ENCODE measurements at regions not wholly inside any gene's neighbourhood (a gene's known extent, or its start where the extent isn't known, plus 50 kb on each side); places are given as distances from the start of the nearest gene placed in this dataset.
"Not testable (repeated sequence)": the region's sequence is repeated elsewhere in the genome, so short reads cannot be mapped to it uniquely, and the experiment has no call there.

- peak; percentile 32 to 66 for DNase-seq
Observed at GRCh38 chr3:27661797-27662196, 60.3 kb downstream of the EOMES start.

DNA sequence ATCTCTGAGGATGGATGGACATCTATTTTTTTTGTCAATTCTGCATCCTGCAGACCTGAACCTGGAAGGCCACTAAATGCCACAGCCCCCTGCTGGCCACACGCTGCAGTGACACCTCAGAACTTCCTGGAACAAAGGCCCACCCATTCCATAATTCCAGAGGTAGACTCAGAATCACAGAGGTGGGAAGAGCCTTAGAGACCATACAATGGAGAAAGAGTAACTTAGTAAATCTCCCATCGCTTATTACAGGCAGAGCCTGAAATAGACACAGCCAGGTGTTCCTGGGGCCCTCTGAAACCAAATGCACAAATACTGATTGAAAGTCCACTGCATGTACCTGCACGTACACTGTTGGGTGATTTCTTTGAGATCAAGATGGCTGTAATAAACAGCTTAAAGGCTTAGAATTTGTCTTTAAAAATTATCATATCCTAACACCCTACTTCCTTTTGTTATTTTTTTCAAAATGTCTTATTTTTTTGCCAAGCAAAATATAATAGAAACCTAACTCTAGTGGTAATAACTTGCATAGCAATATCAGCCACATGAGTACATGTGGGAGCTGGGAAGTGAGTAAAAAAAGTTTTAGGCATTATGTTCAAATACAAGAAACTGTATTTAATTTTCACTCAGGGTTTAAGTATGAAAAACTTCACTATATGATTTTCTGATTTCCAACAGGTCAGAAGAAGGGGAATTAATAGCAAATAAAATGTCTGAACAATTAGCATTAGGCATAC, 62.7 kb downstream of the EOMES start:
- peak; percentile 40 to 69 for DNase-seq

- DNase-seq, result no peak
Observed at GRCh38 chr3:27658741-27659140, 63.4 kb downstream of the EOMES start.

DNA sequence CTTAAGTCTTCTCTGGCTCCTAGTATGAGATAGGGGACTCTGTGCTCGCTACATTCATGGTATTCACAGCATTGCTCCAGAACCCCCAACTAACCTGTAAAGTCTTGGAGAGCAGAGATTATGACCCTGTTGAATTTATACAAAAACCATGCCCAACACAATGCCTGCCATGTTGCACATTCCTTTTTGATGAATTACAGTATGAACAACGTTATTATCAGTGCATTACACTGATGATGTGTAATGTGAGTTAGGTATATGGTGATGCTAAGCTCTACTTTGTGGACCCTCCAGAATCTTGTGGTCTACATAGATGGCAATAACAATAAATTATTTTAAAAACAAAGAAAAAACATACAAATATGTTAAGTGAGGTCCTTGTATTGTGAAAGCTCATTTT, 64.3 kb downstream of the EOMES start:
- DNase-seq, result no peak

GRCh38 chr3:27657404-27657803, 64.7 kb downstream of the EOMES start:
- no peak for DNase-seq

DNA sequence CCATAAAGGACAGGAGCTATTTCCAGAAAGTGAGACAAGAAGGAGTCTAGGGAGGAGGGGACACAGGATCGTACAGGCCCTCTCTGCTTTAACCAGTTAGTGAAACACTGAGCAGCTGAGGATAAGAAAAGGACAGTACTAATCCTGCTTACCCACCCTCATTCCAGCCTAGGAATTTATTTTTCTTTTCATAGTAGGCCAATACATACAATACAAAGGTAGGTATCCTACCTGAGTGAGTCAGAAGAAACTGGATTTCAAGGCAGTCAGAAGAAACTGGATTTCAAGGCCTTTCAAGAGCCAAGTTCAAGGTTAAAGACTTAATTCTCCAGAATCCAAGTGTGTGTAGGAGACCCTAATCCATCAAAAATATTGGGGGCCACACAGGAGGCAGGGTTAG, 65.3 kb downstream of the EOMES start:
- DNase-seq, result no peak

DNA sequence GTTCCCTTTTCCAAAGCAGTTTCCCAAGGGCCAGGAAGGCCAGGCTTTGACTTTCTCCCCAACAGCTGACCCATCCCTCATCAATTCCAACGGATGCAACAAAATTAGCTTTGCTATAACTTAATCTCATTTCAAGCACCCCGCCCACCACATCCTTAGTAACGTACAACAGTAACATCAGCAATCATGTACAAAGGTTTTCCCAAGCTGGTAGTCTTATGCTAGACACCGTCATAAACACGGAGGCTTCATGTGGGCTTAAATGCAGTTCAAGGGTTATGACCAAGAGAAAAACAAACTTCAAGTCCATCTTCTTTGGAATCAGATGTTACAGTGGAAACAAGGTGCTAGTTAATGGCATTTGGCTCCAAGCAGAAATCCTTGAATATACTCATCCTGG, 66.6 kb downstream of the EOMES start:
- no peak for DNase-seq

- no peak for DNase-seq
Observed at GRCh38 chr3:27653803-27654558, 68.1 kb downstream of the EOMES start.

- DNase-seq, result no peak
Observed at GRCh38 chr3:27649277-27649676, 72.8 kb downstream of the EOMES start.

DNA sequence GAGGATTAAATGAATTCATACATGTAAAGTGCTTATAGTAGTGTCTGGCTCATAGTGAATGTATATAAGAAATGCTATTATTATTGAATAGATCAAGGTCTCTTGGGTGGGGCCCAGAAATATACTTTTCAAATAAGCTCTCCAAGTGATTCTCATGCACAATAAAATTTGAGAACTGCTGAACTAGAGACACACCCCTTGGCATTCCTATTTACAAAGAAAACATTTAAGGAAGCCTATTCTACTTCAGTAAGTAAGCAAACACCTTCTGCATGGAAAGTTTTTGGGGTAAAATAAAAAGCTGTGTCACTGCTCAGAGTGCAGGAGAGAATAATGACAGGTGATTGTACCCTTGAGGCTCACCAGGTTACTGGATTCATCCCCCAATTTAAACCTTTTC, 75.2 kb downstream of the EOMES start:
- no peak for DNase-seq

GRCh38 chr3:27644941-27645340, 77.2 kb downstream of the EOMES start:
- DNase-seq, result no peak

DNA sequence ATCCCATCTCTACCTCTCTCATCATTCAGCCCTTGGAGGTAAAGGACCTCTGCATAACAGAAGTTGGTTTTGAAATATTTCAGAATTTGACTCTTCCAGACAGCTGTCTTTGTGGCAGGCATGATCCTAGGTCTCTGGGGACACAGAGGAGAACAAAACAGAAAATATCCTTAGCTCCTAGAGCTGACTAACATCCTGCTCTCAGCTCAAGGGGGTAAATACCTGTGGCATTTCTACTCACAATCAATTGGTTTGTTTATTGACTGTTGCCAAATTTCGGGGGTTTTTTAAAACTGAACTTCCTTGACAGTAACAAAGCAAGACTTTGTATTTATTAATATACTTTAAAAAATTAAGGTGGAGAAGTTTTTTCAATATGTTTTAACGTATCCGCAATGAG, 78.8 kb downstream of the EOMES start:
- DNase-seq, result no peak

DNA sequence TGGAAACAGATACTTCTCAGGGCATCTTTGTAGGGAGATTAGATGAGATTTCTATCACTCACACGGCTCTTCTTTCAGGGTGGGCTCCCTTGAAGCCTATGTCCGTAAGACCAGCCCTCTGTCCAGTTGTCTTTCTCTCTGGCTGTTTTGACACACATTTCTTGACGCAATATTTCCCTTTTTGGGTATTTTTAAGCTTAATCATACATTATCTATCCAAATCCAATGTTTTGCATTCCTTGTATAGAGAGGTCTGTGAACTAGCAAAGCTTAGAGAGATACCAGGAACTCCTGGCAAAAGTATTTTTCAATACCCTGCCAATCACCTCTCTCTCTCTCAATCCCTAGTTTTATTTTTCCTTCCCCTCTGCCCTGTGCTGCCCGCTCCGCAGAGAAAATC, 79.3 kb downstream of the EOMES start:
- DNase-seq, result no peak

DNA sequence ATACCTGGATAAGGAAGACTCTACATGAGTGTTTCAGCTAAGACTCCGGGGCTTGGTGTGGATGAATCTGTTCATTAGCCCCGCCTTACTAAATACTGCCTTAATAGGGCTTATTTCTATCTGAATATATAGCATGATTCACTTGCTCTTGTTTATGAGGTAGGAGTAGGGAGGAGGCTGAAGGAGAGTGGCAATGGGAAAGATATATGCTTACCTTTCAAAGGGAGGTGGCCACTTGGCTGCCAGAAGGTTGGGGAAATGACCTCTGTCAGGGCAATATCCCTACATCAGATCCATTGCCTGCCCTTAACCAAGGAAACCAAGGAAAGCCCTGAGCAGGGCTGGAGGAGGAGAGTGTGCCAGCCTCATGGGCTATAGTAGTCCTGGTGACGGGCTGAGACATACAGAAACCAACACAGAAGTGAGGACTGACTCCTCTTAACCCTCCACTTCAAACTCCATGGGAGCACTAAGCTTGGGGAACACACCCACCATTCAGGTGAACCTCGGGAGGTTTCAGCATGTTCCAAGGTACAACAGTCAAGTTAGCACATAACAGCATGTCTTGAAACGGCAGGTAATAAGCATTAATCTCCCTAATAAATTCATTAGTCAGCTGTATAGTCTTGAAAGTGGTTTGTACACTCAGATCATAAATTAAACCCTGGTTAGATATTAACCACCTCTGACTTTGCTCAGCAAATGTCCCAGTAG, 80.1 kb downstream of the EOMES start:
- no peak for DNase-seq

GRCh38 chr3:27641271-27641800, 80.8 kb downstream of the EOMES start:
- no peak for DNase-seq

DNA sequence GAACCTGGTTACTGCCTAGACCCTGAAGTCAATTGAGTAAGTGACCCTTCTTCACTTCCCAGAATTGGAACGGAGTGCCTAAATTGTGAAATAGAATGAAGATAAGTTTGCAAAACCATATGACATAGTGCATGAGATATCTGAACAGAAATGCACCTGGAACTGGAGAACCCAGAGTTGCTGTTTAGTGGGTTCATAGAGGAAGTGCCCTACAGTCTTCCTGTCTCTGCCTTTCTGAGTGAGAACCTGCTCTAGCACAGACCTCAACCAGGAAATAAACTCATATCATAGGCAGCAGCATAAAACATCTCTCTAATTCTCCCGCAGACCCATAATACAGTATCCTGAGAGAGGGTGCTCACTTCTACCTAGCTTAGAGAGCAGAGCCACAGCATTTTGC, 82.9 kb downstream of the EOMES start:
- no peak for DNase-seq

- no peak for DNase-seq
Observed at GRCh38 chr3:27638594-27638993, 83.5 kb downstream of the EOMES start.

DNA sequence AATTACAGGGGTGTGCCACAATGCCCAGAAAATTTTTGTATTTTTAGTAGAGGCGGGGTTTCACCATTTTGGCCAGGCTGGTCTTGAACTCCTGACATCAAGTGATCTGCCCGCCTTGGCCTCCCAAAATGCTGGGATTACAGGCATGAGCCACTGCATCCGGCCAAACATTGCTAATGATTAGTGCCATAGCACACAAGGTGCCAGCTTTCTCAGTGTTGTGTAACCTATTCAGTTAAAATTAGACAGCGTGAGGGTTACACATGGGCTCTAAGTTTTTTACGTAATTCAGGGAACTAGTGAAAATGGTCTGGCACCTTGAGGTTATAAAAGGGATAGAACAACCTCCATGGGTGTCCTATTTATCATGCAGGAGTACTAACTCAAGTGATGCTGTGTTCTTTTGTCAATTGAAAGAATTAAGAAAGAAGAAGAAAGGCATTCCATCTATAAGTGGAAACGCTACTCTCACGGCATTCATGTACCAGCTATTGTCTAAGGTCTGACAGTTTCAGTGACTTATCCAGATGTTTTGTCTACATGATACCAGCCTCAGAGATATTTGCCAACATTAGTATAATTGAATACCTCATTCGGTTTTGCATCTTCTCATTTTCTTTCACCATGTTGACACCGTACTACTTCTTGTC, 84.7 kb downstream of the EOMES start:
- DNase-seq, result no peak

GRCh38 chr3:27635006-27635405, 87.1 kb downstream of the EOMES start:
- DNase-seq, result not testable (repeated sequence)

GRCh38 chr3:27633224-27633545, 88.9 kb downstream of the EOMES start:
- DNase-seq, result peak in 1 of 2 donors; percentile 10

- peak; percentile 11 to 15 for DNase-seq
Observed at GRCh38 chr3:27632431-27633223, 89.5 kb downstream of the EOMES start.

- no peak for DNase-seq
Observed at GRCh38 chr3:27630885-27631284, 91.2 kb downstream of the EOMES start.
